Middle frontal gyrus (tissue), 1 donor: ENCODE measurements at regions not wholly inside any gene's neighbourhood (a gene's known extent, or its start where the extent isn't known, plus 50 kb on each side); places are given as distances from the start of the nearest gene placed in this dataset.
"Not testable (repeated sequence)": the region's sequence is repeated elsewhere in the genome, so short reads cannot be mapped to it uniquely, and the experiment has no call there.

Experiments
- DNase-seq: peaks from one replicate; pipeline ENCODE4 v3.0.0-alpha.2; 2015; ENCODE audit warnings: low spot score; ENCODE audit errors: extremely low spot score

DNA sequence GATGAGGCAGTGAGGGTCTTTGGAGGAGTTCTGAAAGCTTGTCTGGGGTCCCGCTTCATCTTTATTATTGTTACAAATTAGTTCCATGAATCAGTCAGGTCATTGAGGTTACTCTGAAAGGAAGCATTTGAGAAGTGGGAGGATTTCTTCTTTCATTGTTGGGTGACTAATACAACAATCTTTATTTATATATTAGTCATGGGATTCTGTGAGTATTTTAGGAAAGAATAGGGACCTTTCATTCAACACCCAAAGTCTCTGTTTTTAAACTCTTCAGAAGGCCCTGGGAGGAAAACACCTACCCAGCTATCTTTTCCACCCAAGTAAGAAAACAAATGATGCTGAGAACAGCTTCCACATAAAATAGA is 98.3 kb downstream of the SOD2 start:
- DNase-seq = no peak

DNA sequence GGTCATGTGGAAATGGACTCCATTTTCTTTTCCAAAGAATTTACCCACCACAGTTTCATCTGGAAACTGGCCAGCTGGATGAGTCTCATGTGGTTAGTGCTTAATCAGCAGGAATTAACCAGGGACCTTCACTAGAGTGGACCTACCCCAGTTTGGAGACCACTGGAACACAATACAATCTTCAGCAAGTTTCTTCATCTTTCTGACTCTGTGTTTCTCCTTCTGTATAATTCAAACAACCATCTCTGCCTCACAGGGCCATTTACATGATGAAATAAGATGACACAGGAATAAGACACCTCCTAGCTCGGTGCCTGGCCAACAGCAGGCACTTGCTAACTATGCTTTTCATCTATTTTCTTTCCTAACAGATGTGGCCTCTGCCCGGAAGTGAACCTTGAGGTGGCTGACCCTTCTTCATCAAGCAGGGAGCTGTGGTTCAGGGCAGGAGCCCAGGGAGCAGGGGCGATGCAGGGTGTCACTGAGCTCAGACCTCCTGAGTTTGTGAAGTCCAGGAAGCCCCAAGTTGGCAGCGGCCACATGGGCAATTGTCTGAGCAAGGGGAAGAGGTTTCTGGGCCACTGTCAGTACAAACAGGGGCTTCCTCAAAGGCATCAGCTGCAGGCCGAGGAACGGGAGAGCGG is 98.8 kb downstream of the SOD2 start:
- no peak for DNase-seq

DNA sequence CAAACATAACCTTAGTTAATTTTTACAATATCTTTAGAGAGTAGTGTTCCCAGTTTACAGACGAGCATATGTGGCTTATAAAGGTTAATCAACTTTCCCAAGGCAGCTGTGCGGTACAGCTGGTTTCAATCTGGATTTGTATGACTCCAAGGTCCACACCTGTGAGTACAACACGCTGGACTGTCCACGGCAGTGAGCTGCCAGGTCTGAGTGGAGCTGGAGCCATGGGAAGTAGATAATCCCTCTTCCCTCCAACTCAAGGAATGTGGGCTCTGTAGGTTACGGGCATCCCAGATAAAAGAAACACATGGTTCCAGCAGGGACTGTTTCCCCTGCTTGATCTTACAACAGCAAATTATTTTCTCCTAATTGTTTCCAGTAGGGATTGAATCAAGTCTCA is 102.2 kb downstream of the SOD2 start:
- no peak for DNase-seq

DNA sequence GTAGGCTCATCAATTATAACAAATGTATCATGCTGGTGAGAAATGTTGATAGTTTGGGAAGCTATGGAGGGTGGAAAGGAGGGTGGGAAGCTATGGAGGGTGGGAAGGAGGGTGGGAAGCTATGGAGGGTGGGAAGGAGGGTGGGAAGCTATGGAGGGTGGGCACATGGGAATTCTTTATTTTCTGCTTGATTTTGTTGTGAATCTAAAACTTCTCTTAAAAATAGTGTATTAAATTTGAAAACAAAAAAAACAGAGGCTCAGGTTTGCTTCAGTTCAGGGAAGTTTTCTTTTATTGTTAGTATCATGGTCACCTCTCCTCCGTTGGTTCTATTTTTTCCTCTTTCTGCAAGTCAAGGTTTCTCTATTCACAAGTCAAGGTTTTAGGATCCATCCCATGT is 106.4 kb downstream of the SOD2 start:
- DNase-seq = no peak

DNA sequence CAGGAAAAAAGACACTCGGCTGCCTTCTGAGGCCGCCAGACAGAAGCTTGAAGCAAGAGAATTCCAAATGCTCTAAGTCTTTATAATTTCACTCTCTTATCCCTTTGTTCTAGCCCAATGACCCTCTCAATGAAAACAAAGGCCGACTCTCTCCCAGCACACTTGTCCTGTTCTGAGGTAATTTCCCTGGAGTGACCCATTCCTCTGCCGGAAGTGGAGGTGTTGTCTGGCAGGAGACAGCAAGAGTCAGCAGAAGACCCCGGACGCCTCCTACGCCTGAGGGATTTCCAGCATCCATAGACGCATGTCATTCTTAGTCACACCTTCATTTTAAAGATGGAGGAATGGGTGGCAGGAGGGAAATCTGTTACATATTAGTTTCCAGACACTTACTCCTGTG is 110.3 kb downstream of the SOD2 start:
- no peak for DNase-seq

DNA sequence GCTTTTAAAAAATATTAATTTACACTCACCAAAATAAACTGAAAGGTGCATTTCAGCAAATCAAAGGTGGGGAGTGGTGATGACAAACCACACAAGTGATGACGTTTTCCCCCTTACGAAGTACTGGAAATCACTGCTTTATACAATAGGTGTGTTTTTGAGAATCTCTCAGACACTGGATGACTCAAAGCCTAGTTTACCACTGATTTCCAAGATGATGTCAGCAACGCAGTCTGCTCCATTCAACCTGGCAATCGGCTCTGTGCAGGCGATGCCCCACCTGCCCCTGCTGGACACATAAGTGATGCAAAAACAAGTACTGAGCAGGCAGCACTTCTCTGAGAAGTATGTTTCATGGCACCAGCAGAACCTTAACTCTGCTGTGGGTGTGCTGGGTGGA is 114.4 kb downstream of the SOD2 start:
- no peak for DNase-seq

DNA sequence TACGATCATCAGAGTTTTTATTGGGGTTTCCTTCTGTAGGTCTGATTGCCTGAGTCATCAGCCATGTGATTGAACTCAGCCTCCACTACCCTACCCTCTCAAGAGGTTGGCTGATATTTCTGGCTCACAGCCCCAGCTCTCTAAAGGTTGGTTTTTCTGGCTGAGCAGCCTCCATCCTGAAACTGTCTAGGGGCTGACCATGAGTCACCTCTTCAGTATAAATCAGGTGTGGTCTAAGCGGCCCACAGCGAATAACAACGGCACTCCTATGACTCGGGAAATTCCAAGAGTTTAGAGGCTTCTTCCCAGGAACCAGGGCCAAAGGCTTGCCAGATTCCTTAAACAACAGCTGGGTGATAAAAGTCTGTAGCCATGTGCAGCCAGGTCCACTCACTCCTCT is 115.5 kb downstream of the SOD2 start:
- no peak for DNase-seq

DNA sequence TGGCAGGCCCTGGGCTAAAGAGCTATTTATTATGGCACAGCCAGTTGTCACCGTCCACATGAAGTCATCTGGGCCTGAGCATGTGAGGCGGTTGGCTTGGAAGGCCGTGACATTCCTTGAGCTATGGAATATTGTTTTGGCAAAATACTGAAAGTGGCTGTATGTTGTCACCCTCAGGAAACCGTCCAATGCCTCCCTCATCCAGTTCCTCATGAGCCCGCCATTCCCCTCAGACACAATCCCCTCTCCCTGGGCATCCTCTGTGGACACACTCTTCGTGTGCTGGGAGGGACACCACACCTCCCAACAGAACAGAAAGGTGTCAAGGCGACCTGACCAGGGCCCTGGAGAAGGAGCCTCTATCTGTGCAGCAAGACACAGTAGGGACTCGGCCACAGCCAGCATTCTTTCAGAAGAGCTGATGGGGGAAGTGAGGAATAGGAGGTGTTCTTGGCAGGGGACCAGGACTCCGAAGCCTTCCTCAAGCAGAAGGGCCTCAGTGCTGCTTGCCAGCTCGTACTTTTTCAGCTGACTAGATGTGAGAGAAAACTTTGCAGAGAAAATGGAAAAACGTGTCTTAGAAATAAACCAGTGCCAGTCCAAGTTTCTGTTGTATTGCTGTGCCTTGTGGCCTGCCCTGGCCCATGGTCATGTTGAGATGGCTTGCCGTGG is 120.5 kb downstream of the SOD2 start:
- no peak for DNase-seq

DNA sequence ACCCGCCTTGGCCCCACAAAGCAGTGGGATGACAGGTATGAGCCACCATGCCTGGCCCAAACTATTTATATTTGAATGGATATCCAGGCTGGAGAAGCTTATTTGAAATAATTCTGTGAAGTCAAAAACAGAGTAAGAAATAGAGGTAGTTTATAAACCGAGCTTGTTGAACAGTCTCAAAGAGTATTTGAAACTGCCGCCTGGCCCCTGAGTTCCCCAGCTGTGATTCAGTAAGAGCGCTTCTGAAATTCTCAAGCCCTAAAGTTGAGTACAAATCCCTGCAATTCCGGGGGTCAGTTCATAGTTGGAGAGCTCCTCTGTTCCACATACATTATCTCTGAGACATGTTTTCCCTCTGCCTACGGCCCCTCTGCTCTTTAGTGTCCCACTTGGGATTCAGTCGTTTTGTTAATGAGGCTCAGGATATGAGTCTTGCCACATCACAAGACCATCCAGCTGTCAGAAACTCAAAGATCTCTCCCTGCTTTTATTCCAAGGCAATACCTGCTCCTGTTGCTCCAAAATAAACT is 127.8 kb downstream of the SOD2 start:
- DNase-seq = no peak

DNA sequence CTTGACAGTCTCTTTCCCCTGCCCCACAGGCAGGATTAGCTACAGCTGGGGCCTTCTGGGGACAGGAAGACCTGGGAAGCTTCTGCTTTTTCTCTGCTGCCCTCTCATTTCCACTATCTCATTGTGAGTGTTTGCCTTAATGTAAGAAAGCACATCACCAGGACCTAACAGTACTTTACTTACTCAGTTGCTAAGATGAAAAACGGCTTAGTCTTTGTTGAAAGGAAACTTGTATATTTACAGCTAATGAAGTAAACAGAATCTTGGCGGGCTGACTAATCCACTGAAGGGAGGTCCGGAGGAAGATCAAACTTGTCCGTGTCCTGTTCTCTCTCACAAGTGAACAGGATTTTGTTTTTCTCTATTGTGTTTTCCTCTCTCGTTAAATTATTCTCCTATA is 128.6 kb downstream of the SOD2 start:
- no peak for DNase-seq

DNA sequence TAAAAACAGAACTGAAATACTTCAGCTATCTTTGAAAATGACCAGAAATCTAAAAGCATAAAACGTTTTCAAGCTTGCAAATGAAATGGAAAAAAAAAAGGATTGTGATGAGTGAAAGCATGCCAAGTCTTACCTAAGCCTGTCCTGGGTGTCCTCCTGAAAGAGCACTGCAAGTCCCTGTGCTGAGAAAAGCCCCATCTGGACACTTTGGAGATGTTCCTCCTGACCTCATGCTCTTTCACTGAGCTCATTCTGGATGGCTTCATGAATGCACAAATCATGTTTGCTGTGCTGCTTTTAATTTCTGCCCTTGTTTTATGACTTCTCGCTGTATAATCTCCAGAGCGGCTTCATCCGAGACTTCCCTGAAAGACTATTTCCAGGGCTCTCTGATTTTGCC is 136.0 kb downstream of the SOD2 start:
- DNase-seq = no peak

DNA sequence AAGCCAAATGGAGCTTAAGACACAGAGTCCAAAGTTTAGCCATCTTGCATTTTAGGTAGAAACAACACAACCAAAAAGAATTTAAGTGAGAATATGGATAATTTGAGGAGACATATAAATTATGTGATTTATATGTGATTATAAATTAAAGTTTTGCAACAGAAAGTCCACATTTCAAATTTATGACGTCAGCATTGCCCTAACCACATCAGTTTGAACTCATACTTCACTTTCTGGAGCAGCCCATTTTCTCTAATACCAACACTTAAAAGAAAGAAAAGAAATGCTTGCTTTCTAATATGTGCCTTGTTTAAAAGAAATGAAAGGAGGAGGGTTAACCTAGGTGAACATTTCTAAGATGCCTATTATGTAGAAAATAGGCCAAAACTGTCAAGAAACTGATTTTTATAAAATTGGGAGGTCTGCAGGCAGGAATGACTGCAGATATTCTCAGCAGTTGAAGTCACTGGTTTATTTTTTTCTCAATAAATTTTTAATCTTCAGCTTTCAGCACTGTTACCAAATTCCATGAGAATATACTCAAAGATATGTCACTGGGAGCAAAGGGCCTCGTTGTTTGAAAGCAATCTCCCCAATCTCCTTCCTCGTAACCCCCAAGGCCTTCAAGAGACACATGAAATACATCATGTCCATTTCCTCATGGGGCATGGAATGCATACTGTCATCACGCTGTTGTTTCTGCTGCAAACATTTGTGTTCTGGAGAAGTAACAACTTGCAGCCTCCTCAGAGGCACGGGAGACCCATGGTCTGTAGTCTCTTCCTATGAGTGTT is 137.8 kb downstream of the SOD2 start:
- no peak for DNase-seq

DNA sequence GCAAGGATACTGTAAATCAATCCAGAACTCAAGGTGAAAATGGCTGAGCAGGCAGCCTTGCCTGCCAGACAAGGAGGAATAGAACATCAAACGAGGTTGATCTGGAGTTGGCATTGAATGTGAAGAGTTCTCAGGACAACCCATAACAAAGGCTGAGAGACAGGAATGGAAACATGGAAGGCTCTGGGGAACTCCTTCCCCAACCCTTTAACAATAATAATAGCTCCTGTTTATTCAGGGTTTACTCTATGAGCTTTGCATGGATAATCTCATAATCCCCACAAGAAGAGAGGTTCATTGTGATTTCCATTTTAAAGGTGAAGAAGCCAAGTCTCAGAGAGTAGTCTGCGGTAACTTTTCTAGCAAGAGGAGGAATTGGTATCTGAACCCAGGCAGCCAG is 151.7 kb downstream of the SOD2 start:
- no peak for DNase-seq

DNA sequence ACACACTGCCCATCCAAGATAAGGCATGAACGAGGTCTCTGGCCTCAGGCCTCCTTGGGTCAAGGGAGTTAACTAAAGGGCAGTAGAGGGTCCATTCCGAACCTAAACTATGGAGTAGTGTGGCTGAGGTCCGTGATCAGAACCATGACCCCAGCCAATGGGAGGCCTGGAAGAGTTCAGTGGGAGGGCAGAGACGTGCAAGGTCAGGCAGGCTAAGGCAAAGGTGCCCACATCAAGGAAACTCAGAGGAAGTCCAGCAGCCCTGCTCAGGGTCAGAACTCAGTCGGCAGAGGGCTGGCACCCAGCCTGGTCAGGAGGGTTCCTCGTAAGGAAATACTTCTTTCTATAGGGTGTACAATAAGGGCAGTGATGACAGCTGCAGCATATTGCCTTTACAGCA is 152.2 kb downstream of the SOD2 start:
- no peak for DNase-seq

DNA sequence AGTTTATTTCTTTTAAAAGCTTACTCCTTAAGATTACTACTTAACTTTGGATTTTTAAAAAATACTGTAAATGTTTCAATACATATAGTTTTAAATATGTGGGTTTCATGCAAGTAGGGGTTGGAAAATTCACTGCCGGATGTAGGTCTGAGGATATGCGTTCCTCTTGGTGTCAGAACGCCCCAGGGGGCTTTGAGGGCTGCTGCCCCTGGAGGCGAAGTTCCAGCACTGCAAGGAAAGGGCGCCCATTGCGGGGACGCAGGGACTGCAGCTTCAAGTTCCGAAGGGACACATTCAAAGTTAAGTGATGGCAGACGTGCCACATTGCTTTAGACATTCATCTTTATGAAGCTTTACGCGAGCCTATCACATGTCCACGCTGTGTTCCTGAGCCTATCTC is 152.9 kb downstream of the SOD2 start:
- DNase-seq = no peak

DNA sequence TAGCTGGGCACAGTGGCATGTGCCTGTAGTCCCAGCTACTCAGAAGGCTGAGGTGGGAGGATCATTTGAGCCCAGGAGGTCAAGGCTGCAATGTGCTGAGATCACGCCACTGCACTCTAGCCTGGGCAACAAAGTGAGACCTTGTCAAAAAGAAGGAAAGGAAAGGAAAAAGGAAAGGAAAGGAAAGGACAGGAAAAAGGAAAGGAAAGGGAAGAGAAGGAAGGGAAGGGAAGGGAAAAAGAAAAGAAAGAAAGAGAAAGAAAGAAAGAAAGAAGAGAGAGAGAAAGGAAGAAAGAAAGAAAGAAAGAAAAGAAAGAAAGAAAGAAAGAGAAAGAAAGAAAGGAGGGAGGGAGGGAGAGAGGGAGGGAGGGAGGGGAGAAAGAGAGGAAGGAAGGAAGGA is 155.0 kb downstream of the SOD2 start:
- DNase-seq = not testable (repeated sequence)

DNA sequence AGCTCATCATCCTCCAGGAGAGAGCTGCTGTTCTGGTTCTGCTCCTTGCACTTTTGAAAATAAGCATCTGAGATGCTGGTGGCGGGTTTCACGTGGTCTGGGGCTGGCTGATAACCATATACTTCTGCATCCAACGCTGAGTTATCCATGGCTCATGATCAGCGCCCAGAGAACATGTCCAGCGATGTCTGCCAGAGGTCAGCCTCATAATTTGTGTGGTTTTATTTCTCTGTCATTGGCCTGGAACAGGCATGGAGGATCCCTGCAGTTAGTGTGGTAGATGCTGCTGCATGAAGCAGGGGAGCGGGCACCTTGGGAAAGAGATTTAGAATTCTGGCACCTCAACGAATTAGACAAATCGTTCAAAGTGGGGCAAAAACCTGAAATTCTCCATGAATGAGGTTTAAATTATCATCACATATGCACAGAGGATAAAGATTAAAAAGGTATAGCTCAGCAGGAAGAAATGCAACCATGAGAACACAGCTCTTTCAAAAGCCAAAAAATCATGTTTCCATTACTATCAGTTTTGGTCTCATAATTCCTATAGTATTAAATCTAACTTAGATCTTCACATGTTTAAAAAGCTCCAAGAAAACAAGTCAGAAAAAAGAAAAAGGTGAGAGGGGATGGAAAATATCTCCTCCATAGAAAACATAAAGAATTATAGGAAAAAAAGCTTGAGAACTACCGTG is 157.2 kb downstream of the SOD2 start:
- no peak for DNase-seq

DNA sequence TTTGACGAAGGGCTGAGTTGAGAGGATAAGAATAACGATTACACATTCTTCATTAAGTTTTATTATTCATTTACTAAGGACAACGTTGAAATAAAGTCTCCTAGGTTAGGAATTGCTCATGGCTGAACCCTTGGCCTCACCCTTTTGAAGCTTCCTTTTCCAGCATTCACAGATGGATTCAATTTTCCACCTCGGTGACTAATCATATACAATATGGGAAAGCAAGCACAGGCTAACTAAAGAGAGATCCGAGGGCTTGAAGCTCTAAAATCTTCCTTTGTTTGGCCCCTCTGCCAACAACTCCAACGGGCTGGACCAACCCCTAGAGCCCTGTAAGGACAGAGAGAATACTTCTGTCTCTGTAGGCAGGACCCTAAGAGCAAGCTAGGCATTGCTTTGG is 159.5 kb downstream of the SOD2 start:
- no peak for DNase-seq

DNA sequence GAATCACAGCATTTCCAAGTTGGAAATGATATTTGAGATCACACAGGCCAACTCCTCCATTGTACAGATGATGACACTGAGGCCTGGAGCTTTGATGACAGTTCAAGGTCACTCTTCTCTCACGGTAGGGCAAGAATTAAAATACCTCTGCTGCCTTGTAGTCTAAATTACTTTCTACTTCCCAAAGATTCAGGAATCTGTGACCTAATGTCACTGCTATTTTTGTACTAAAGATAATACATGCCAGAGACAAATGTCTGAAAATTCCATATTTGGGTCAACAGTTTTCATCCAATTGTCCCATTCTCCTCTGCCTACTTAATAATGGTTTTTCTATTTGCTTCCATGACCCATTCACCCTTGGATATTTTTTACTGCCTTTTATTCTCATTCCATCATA is 160.0 kb downstream of the SOD2 start:
- DNase-seq = no peak

DNA sequence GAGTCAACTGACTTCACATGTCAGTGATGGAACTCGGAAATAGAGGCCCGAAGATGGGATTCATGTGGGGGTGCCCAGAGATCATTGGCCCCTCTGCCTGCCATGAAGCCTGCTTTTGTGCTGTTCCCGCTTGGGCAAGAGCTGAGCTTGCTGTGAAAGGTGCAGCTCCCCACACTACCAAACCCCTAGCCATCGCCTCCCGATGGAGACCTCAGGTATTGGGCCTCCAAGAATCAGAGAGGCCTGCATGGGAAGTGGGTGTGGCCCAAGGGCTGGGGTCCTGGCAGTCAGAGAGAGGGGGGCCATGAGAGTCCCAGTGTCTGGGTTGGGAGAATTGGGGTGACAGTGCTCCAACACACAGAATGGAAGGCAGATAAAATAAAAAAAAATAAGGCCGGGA is 160.9 kb downstream of the SOD2 start:
- DNase-seq = no peak

DNA sequence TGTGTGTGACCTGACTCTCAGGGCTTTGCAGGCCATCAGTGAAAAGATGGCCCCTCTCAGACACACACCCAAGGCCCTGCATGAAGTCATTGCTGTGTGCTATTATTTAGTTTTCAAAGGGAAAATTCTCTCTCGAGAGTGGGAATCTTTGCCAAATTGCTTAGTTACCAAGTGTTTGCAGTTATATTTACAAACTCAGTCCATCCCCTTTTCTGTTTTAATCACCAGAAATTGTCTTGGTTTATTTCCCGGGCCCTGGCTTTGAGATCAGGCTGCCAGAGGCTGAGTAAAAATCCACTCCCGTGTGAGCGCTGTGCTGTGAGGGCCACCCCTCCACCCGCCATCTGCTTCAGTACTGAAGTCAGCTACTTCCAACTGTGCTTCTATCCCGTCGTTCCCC is 163.1 kb downstream of the SOD2 start:
- no peak for DNase-seq

DNA sequence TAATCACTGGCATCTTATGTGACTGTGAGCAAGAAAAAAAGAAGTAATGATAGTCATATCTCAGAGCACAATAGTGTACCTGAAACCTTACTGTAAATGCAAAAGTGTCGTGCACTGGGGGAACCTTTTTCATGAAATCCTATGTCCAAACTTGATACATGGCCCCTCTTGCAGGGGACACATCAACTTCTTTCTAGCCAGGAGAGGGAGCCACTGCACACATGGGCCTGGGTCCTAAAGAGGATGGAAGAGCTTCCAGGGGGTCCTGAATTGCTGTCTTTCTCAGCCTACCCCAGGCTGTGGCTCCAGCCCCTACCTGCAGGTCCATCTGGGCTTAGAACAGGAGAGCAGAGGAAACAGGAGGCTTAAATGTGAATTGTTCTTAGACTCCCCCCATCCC is 165.7 kb downstream of the SOD2 start:
- no peak for DNase-seq
